Esophagus squamous epithelium (tissue), 4 donors: ENCODE measurements at regions not wholly inside any gene's neighbourhood (a gene's known extent, or its start where the extent isn't known, plus 50 kb on each side); places are given as distances from the start of the nearest gene placed in this dataset.

Experiments
- POLR2A ChIP-seq, 4 donors: fragments of 450-650 bp; IDR thresholded peaks; one replicate each; pipeline ENCODE4 v1.6.1; 2017; ENCODE audit warnings: antibody characterized with exemption in 4 of 4, mild to moderate bottlenecking in 4 of 4, moderate library complexity in 3 of 4
- TF ChIP-seq, protein P1 (sequence below), 6 experiments: fragments of 450-650 bp in 4 of 6; fragments of 200-600 bp in 2 of 6; sonication (generic) in 2 of 6; IDR thresholded peaks; one replicate each; pipeline ENCODE4 v1.5.1; 2016 to 2019; ENCODE audit warnings: antibody characterized with exemption in 6 of 6, mild to moderate bottlenecking in 4 of 6, moderate library complexity in 4 of 6

DNA sequence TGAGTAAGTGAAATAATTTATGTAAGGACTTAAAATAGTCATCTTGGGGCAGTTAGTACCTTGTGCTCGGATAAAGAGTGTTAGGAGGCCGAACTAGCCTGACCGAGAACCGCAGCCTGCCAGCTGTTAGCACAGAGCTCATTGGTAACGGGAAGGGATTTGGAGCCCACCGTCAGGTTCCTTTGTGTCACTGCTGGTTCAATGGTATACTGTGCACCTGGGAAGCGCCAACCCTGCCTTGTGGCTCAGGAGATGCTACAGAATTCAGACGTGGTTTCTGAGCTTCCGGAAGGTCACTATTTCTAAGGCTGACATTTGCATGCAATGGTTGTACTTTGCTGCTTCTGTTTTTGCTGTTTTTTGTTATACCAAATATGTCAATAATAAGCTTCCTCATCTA is 403.5 kb downstream of the CADM1 start:
- TF ChIP-seq, protein P1, sequence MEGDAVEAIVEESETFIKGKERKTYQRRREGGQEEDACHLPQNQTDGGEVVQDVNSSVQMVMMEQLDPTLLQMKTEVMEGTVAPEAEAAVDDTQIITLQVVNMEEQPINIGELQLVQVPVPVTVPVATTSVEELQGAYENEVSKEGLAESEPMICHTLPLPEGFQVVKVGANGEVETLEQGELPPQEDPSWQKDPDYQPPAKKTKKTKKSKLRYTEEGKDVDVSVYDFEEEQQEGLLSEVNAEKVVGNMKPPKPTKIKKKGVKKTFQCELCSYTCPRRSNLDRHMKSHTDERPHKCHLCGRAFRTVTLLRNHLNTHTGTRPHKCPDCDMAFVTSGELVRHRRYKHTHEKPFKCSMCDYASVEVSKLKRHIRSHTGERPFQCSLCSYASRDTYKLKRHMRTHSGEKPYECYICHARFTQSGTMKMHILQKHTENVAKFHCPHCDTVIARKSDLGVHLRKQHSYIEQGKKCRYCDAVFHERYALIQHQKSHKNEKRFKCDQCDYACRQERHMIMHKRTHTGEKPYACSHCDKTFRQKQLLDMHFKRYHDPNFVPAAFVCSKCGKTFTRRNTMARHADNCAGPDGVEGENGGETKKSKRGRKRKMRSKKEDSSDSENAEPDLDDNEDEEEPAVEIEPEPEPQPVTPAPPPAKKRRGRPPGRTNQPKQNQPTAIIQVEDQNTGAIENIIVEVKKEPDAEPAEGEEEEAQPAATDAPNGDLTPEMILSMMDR (IDR thresholded peaks at IDR 0.05), result no peak
- no peak for TF ChIP-seq POLR2A (IDR thresholded peaks at IDR 0.05)
